ENCODE measurements at regions not wholly inside any gene's neighbourhood (a gene's known extent, or its start where the extent isn't known, plus 50 kb on each side); places are given as distances from the start of the nearest gene placed in this dataset.

DNA sequence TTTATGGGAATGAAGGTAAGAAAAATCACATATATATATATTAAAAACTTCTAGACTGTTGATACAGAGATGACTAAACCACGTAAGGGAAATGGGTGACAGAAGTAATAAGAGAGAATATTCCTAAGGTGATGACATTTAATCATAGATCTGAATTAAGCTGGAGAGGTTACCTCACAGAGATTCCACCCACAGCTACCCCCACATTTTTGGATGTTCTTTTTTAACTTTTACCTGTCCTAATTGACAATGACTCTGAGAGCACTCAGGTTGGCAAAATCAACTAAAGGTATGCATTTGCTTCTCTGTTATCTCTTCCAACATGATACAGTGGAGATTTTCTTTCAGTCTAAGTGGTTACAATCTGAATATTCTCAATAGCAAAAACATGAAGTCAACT, 1280.6 kb downstream of the CDH11 start:
- H3K4me1 ChIP-seq (ENCODE audit: control insufficient read depth, insufficient read depth, low read length, unreplicated experiment): no peaks in the 10 kb centered on the region
- H3K36me3 ChIP-seq (ENCODE audit: insufficient read depth, low read length): no peaks in the 10 kb centered on the region
- H3K79me2 ChIP-seq (ENCODE audit: control insufficient read depth, insufficient read depth, low read length, unreplicated experiment): no peaks in the 10 kb centered on the region
- H3K4me3 ChIP-seq (ENCODE audit: low read depth, low read length): no peak overlapping the region
- H2AFZ ChIP-seq (ENCODE audit: low read length, unreplicated experiment): no peak overlapping the region
- H3K27me3 ChIP-seq (ENCODE audit: insufficient read depth, low read length): no peaks in the 10 kb centered on the region
- no peak overlapping the region for H3K27ac ChIP-seq (ENCODE audit: low read depth, low read length)

DNA sequence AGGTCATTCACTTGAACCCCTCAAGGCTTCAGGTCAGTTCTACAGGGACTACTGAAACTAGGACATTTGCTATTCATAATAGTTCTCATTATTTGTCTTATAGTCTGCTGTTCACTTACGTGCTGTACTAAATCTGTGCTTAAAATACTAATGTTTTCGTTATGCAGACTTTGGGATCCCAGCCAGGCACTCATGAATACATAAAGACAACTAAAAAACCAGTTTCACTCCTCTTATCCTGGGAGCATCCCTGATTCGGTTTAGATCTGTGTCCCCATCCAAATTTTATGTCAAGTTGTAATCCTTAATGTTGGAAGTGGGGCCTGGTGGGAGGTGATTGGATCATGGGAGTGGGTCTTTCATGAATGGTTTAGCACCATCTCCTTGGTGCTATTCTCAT, 1291.8 kb downstream of the CDH11 start:
- no peaks in the 10 kb centered on the region for H3K36me3 ChIP-seq (ENCODE audit: insufficient read depth, low read length)

DNA sequence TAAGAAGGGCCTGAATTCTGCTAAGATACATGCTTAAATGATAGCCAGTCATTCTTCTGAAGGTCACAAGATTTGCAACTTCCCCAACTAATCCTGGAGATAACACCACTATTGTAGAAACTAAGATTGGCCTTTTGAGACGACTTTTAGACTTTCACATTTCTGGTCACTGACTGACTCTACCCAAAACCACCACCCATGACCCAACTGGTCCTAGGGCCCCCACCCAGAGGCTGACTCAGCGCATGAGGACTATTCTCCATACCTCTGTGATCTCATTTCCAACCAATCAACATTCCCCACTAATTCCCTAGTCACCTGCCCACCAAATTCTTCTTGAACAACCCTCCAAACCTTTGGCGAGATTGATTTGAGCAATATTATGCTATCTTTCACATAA, 1299.0 kb downstream of the CDH11 start:
- Histone ChIP-seq H3K27ac (ENCODE audit: low read depth, low read length) (no peak overlapping the region), H3K79me2 (ENCODE audit: control insufficient read depth, insufficient read depth, low read length, unreplicated experiment) (no peaks in the 10 kb centered on the region), H2AFZ (ENCODE audit: low read length, unreplicated experiment) (no peak overlapping the region), H3K4me3 (ENCODE audit: low read depth, low read length) (no peak overlapping the region), H3K4me1 (ENCODE audit: control insufficient read depth, insufficient read depth, low read length, unreplicated experiment) (no peaks in the 10 kb centered on the region), H3K36me3 (ENCODE audit: insufficient read depth, low read length) (no peaks in the 10 kb centered on the region), H3K27me3 (ENCODE audit: insufficient read depth, low read length) (no peaks in the 10 kb centered on the region)

More for the DNA sequence above, 1291.8 kb downstream of the CDH11 start:
- Histone ChIP-seq H3K27ac (ENCODE audit: low read depth, low read length) (no peak overlapping the region), H2AFZ (ENCODE audit: low read length, unreplicated experiment) (no peak overlapping the region), H3K4me1 (ENCODE audit: control insufficient read depth, insufficient read depth, low read length, unreplicated experiment) (no peaks in the 10 kb centered on the region), H3K79me2 (ENCODE audit: control insufficient read depth, insufficient read depth, low read length, unreplicated experiment) (no peaks in the 10 kb centered on the region), H3K27me3 (ENCODE audit: insufficient read depth, low read length) (no peaks in the 10 kb centered on the region), H3K4me3 (ENCODE audit: low read depth, low read length) (no peak overlapping the region)

GRCh38 chr16:63816276-63816675, 1305.6 kb downstream of the CDH11 start:
- no peaks in the 10 kb centered on the region for H3K4me1 ChIP-seq (ENCODE audit: control insufficient read depth, insufficient read depth, low read length, unreplicated experiment)
- H3K79me2 ChIP-seq (ENCODE audit: control insufficient read depth, insufficient read depth, low read length, unreplicated experiment): no peaks in the 10 kb centered on the region
- no peak overlapping the region for H2AFZ ChIP-seq (ENCODE audit: low read length, unreplicated experiment)
- no peak overlapping the region for H3K4me3 ChIP-seq (ENCODE audit: low read depth, low read length)
- no peaks in the 10 kb centered on the region for H3K36me3 ChIP-seq (ENCODE audit: insufficient read depth, low read length)
- H3K27me3 ChIP-seq (ENCODE audit: insufficient read depth, low read length): no peaks in the 10 kb centered on the region
- no peak overlapping the region for H3K27ac ChIP-seq (ENCODE audit: low read depth, low read length)

- Histone ChIP-seq H3K4me1 (ENCODE audit: control insufficient read depth, insufficient read depth, low read length, unreplicated experiment) (no peaks in the 10 kb centered on the region), H3K4me3 (ENCODE audit: low read depth, low read length) (no peak overlapping the region), H3K27me3 (ENCODE audit: insufficient read depth, low read length) (no peaks in the 10 kb centered on the region), H2AFZ (ENCODE audit: low read length, unreplicated experiment) (no peak overlapping the region), H3K27ac (ENCODE audit: low read depth, low read length) (no peak overlapping the region), H3K79me2 (ENCODE audit: control insufficient read depth, insufficient read depth, low read length, unreplicated experiment) (no peaks in the 10 kb centered on the region), H3K36me3 (ENCODE audit: insufficient read depth, low read length) (no peaks in the 10 kb centered on the region)
Measured at GRCh38 chr16:63813862-63814261, 1308.0 kb downstream of the CDH11 start.

DNA sequence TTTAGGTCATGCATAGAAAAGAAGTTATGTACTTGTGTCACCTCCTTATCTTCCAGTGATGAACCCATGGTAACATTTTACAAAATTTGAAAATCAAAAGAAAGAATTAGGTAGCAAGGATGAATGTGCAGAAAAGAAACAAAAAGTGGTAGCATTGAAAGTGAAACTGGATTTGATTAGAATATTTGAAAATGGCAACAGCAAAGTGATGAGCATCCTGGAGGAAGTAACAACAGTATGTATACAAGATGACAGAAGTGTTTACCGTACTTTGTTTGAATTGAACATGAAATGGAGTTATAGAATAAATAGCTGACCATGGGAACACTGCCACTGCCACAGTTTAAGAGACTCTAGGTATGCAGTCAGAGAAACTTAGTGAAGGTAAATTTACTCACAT, 1313.1 kb downstream of the CDH11 start:
- H3K79me2 ChIP-seq (ENCODE audit: control insufficient read depth, insufficient read depth, low read length, unreplicated experiment): no peaks in the 10 kb centered on the region
- no peaks in the 10 kb centered on the region for H3K36me3 ChIP-seq (ENCODE audit: insufficient read depth, low read length)
- no peaks in the 10 kb centered on the region for H3K27me3 ChIP-seq (ENCODE audit: insufficient read depth, low read length)
- no peaks in the 10 kb centered on the region for H3K4me1 ChIP-seq (ENCODE audit: control insufficient read depth, insufficient read depth, low read length, unreplicated experiment)
- no peak overlapping the region for H3K4me3 ChIP-seq (ENCODE audit: low read depth, low read length)
- no peak overlapping the region for H3K27ac ChIP-seq (ENCODE audit: low read depth, low read length)
- H2AFZ ChIP-seq (ENCODE audit: low read length, unreplicated experiment): no peak overlapping the region

DNA sequence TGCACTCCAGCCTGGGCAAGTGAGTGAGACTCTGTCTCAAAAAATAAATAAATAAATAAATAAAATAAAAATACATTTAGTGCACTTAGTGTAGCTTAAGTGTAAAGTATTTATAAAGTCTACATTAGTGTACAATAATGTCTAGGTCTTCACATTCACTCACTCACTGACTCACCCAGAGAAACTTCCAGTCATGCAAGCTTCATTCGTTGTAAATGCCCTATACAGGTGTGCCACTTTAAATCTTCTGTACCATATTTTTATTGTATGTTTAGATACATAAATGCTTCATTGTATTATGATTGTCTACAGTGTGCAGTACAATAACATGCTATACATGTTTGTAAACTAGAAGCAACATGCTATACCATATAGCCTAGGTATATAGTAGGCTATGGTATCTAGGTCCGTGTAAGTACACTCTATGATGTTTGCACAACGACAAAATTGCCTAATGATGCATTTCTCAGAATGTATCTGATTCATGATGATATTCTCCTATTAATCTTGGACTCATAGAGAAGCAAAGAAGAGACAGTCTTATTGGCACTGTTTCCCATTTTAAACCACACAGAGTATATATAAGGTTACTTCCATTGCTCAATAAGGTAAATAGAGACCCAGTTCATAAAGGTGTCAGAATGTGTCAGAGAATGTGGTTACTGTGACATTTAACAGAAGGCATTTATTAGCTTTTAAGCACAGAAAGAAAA, 1314.9 kb downstream of the CDH11 start:
- Histone ChIP-seq H3K27me3 (ENCODE audit: insufficient read depth, low read length) (no peaks in the 10 kb centered on the region), H3K4me1 (ENCODE audit: control insufficient read depth, insufficient read depth, low read length, unreplicated experiment) (no peaks in the 10 kb centered on the region), H3K4me3 (ENCODE audit: low read depth, low read length) (no peak overlapping the region), H3K27ac (ENCODE audit: low read depth, low read length) (no peak overlapping the region), H3K79me2 (ENCODE audit: control insufficient read depth, insufficient read depth, low read length, unreplicated experiment) (no peaks in the 10 kb centered on the region), H3K36me3 (ENCODE audit: insufficient read depth, low read length) (no peaks in the 10 kb centered on the region), H2AFZ (ENCODE audit: low read length, unreplicated experiment) (no peak overlapping the region)

GRCh38 chr16:63804126-63804525, 1317.7 kb downstream of the CDH11 start:
- H3K4me3 ChIP-seq (ENCODE audit: low read depth, low read length): no peak overlapping the region
- no peaks in the 10 kb centered on the region for H3K4me1 ChIP-seq (ENCODE audit: control insufficient read depth, insufficient read depth, low read length, unreplicated experiment)
- H3K27ac ChIP-seq (ENCODE audit: low read depth, low read length): no peak overlapping the region
- H3K36me3 ChIP-seq (ENCODE audit: insufficient read depth, low read length): no peaks in the 10 kb centered on the region
- no peaks in the 10 kb centered on the region for H3K27me3 ChIP-seq (ENCODE audit: insufficient read depth, low read length)
- no peak overlapping the region for H2AFZ ChIP-seq (ENCODE audit: low read length, unreplicated experiment)
- H3K79me2 ChIP-seq (ENCODE audit: control insufficient read depth, insufficient read depth, low read length, unreplicated experiment): no peaks in the 10 kb centered on the region

DNA sequence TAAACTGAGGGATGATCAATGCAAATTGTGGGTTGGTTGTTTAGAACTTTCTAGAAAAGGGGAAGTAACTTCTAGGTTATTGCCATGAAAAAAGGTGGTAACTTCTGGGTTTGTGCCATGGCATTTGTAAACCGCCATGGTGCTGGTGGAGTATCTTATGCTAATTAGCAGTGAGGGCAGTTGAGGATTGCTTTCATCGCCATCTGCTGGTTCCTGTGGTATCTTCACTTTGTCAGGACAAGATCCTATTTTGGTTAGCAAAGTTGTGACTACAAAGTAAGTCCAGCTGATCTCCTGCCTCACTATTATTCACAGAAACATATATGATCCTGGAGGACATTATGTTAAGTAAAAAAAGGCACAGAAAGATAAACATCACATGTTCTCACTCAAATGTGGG, 1332.3 kb downstream of the CDH11 start:
- no peak overlapping the region for H3K27ac ChIP-seq (ENCODE audit: low read depth, low read length)
- H3K36me3 ChIP-seq (ENCODE audit: insufficient read depth, low read length): no peaks in the 10 kb centered on the region
- no peak overlapping the region for H3K4me3 ChIP-seq (ENCODE audit: low read depth, low read length)
- no peak overlapping the region for H2AFZ ChIP-seq (ENCODE audit: low read length, unreplicated experiment)
- H3K4me1 ChIP-seq (ENCODE audit: control insufficient read depth, insufficient read depth, low read length, unreplicated experiment): no peaks in the 10 kb centered on the region
- no peaks in the 10 kb centered on the region for H3K79me2 ChIP-seq (ENCODE audit: control insufficient read depth, insufficient read depth, low read length, unreplicated experiment)
- H3K27me3 ChIP-seq (ENCODE audit: insufficient read depth, low read length): no peaks in the 10 kb centered on the region

GRCh38 chr16:63787014-63787413, 1334.8 kb downstream of the CDH11 start:
- no peaks in the 10 kb centered on the region for H3K36me3 ChIP-seq (ENCODE audit: insufficient read depth, low read length)
- H3K4me3 ChIP-seq (ENCODE audit: low read depth, low read length): no peak overlapping the region
- H3K79me2 ChIP-seq (ENCODE audit: control insufficient read depth, insufficient read depth, low read length, unreplicated experiment): no peaks in the 10 kb centered on the region
- H2AFZ ChIP-seq (ENCODE audit: low read length, unreplicated experiment): no peak overlapping the region
- H3K4me1 ChIP-seq (ENCODE audit: control insufficient read depth, insufficient read depth, low read length, unreplicated experiment): no peaks in the 10 kb centered on the region
- H3K27ac ChIP-seq (ENCODE audit: low read depth, low read length): no peak overlapping the region
- H3K27me3 ChIP-seq (ENCODE audit: insufficient read depth, low read length): no peaks in the 10 kb centered on the region

DNA sequence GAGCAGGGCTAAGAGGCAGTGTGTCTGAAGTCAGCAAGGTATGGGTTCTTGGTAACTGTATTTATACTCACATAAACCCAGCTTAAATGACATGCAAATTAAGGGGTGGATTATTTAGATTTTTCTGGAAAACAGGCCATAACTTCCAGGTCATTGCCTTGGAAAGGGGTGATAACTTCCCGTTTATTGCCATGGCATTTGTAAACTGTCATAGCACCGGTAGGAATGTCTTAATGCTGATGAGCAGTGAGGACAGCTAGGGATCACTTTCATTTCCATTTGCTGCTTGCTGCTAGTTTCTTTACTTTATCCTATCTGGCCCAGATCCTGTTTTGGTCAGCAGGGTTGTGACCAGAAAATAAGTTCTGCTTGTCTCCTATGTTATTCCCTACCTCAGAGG, 1336.7 kb downstream of the CDH11 start:
- Histone ChIP-seq H2AFZ (ENCODE audit: low read length, unreplicated experiment) (no peak overlapping the region), H3K79me2 (ENCODE audit: control insufficient read depth, insufficient read depth, low read length, unreplicated experiment) (no peaks in the 10 kb centered on the region), H3K4me3 (ENCODE audit: low read depth, low read length) (no peak overlapping the region), H3K36me3 (ENCODE audit: insufficient read depth, low read length) (no peaks in the 10 kb centered on the region), H3K27me3 (ENCODE audit: insufficient read depth, low read length) (no peaks in the 10 kb centered on the region), H3K27ac (ENCODE audit: low read depth, low read length) (no peak overlapping the region), H3K4me1 (ENCODE audit: control insufficient read depth, insufficient read depth, low read length, unreplicated experiment) (no peaks in the 10 kb centered on the region)

Measured in ACC112 (cell line).